ENCODE measurements at regions not wholly inside any gene's neighbourhood (a gene's known extent, or its start where the extent isn't known, plus 50 kb on each side); places are given as distances from the start of the nearest gene placed in this dataset.

DNA sequence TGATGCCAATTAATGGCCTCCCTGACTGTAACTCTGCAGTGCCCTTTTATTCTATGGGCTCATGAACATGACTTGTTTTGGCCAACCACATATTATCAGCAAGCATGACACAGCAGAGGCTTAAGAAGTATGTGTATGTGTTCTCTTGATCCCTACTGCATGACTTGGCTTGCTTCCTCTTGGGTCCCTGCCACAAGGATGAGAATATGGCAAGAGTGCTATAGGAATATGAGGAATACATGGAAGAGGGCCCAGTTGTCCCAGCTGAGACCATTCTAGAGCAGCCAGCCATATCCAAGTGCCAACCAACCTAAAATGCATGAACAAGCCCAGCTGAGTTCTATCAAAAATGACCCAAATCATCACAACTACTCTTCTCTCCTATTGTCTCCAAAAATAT, 576.7 kb upstream of the PCDH9 start:
- TF ChIP-seq, protein P1, sequence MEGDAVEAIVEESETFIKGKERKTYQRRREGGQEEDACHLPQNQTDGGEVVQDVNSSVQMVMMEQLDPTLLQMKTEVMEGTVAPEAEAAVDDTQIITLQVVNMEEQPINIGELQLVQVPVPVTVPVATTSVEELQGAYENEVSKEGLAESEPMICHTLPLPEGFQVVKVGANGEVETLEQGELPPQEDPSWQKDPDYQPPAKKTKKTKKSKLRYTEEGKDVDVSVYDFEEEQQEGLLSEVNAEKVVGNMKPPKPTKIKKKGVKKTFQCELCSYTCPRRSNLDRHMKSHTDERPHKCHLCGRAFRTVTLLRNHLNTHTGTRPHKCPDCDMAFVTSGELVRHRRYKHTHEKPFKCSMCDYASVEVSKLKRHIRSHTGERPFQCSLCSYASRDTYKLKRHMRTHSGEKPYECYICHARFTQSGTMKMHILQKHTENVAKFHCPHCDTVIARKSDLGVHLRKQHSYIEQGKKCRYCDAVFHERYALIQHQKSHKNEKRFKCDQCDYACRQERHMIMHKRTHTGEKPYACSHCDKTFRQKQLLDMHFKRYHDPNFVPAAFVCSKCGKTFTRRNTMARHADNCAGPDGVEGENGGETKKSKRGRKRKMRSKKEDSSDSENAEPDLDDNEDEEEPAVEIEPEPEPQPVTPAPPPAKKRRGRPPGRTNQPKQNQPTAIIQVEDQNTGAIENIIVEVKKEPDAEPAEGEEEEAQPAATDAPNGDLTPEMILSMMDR (IDR thresholded peaks at IDR 0.05): no peak
- TF ChIP-seq EP300 (IDR thresholded peaks at IDR 0.05) (no peak), POLR2A (IDR thresholded peaks at IDR 0.05) (no peak)
